Natural killer cell treated with Interleukin-12 subunit alpha and Interleukin-12 subunit beta and Interleukin-15 and Interleukin-18, amount 100 ng/mL, for 72 hours (primary cell): ENCODE measurements at regions not wholly inside any gene's neighbourhood (a gene's known extent, or its start where the extent isn't known, plus 50 kb on each side); places are given as distances from the start of the nearest gene placed in this dataset.

Experiments used
- ATAC-seq, 2 donors: fragments of 150-1000 bp; cut with Tn5 transposase in 1 of 2; sonication (Bioruptor Pico), chemical (Tn5 transposase) in 1 of 2; 2 replicates each; pipeline ENCODE4 v1.10.0; 2021
- DNase-seq: peaks from one replicate; pipeline ENCODE4 v3.0.0; 2022; ENCODE audit warnings: low spot score
- H3K27ac Mint-ChIP-seq, 2 donors: 1 replicate in 1 of 2; 2 replicates in 1 of 2; pipeline ENCODE4 v1.8.0; 2022; ENCODE audit warnings: mixed read lengths in 2 of 2, mild to moderate bottlenecking in 1 of 2, moderate library complexity in 1 of 2
- H3K27me3 Mint-ChIP-seq, 2 donors: 1 replicate in 1 of 2; 2 replicates in 1 of 2; pipeline ENCODE4 v1.8.0; 2022; ENCODE audit warnings: mixed read lengths in 2 of 2
- H3K36me3 Mint-ChIP-seq: one replicate; pipeline ENCODE4 v1.8.0; 2022; ENCODE audit warnings: mixed read lengths
- H3K4me1 Mint-ChIP-seq, 2 donors: 1 replicate in 1 of 2; 2 replicates in 1 of 2; pipeline ENCODE4 v1.8.0; 2022; ENCODE audit warnings: low read depth in 2 of 2, mixed read lengths in 2 of 2, mild to moderate bottlenecking in 1 of 2
- H3K4me3 Mint-ChIP-seq: one replicate; pipeline ENCODE4 v1.8.0; 2022; ENCODE audit warnings: mixed read lengths
- H3K9me3 Mint-ChIP-seq: 2 replicates; pipeline ENCODE4 v1.8.0; 2022; ENCODE audit warnings: mixed read lengths

GRCh38 chr1:63033211-63033610 lies 249.3 kb downstream of the ATG4C start:
- Mint-ChIP-seq H3K9me3 (peaks cover 3% of the 10 kb centered on the region), H3K27me3 (peaks cover 7% of the 10 kb centered on the region in 2 donors), H3K36me3 (no peaks in the 10 kb centered on the region), H3K4me3 (no peak overlapping the region), H3K27ac (no peak overlapping the region), H3K4me1 (no peaks in the 10 kb centered on the region)
- ATAC-seq (no peak), DNase-seq (no peak)

- peaks cover 7% of the 10 kb centered on the region in 2 donors for H3K27me3 Mint-ChIP-seq
Observed at GRCh38 chr1:63034256-63034655, 250.3 kb downstream of the ATG4C start.

GRCh38 chr1:63038586-63038985 lies 254.7 kb downstream of the ATG4C start:
- DNase-seq (no peak), ATAC-seq (no peak)
- Mint-ChIP-seq H3K27ac (no peak overlapping the region), H3K27me3 (peaks cover 4 to 7% of the 10 kb centered on the region in 2 donors), H3K4me3 (no peak overlapping the region), H3K36me3 (no peaks in the 10 kb centered on the region), H3K9me3 (peaks cover 3% of the 10 kb centered on the region), H3K4me1 (no peaks in the 10 kb centered on the region)

More at GRCh38 chr1:63034256-63034655, 250.3 kb downstream of the ATG4C start:
- Mint-ChIP-seq H3K4me1 (no peaks in the 10 kb centered on the region), H3K27ac (no peak overlapping the region), H3K36me3 (no peaks in the 10 kb centered on the region), H3K4me3 (no peak overlapping the region), H3K9me3 (peaks cover 3% of the 10 kb centered on the region)
- no peak for ATAC-seq
- no peak for DNase-seq

GRCh38 chr1:63041660-63042059 lies 257.7 kb downstream of the ATG4C start:
- Mint-ChIP-seq H3K4me3 (no peak overlapping the region), H3K36me3 (no peaks in the 10 kb centered on the region), H3K4me1 (no peaks in the 10 kb centered on the region), H3K27me3 (peaks cover 1 to 3% of the 10 kb centered on the region in 2 donors), H3K27ac (no peak overlapping the region), H3K9me3 (no peaks in the 10 kb centered on the region)
- no peak for ATAC-seq
- DNase-seq: no peak

GRCh38 chr1:63042278-63042677 lies 258.3 kb downstream of the ATG4C start:
- H3K9me3 Mint-ChIP-seq: no peaks in the 10 kb centered on the region
- ATAC-seq (no peak), DNase-seq (no peak)
- no peaks in the 10 kb centered on the region for H3K4me1 Mint-ChIP-seq
- H3K36me3 Mint-ChIP-seq: no peaks in the 10 kb centered on the region
- H3K4me3 Mint-ChIP-seq: no peak overlapping the region
- H3K27me3 Mint-ChIP-seq: peaks cover 0 to 4% of the 10 kb centered on the region in 2 donors
- H3K27ac Mint-ChIP-seq: no peak overlapping the region

- H3K4me3 Mint-ChIP-seq: no peak overlapping the region
Observed at GRCh38 chr1:63046539-63046938, 262.6 kb downstream of the ATG4C start.

GRCh38 chr1:63049135-63049534 lies 265.2 kb downstream of the ATG4C start:
- no peaks in the 10 kb centered on the region for H3K36me3 Mint-ChIP-seq
- peaks cover 16 to 17% of the 10 kb centered on the region in 2 donors for H3K27me3 Mint-ChIP-seq
- H3K27ac Mint-ChIP-seq: no peak overlapping the region
- no peaks in the 10 kb centered on the region for H3K9me3 Mint-ChIP-seq
- no peak for DNase-seq
- ATAC-seq: no peak
- H3K4me1 Mint-ChIP-seq: no peaks in the 10 kb centered on the region
- H3K4me3 Mint-ChIP-seq: no peak overlapping the region

More at GRCh38 chr1:63046539-63046938, 262.6 kb downstream of the ATG4C start:
- Mint-ChIP-seq H3K36me3 (no peaks in the 10 kb centered on the region), H3K9me3 (no peaks in the 10 kb centered on the region), H3K27ac (no peak overlapping the region), H3K4me1 (no peaks in the 10 kb centered on the region), H3K27me3 (peaks cover 16 to 17% of the 10 kb centered on the region in 2 donors)
- DNase-seq (no peak), ATAC-seq (no peak)

GRCh38 chr1:63051356-63051755 lies 267.4 kb downstream of the ATG4C start:
- Mint-ChIP-seq H3K4me1 (no peaks in the 10 kb centered on the region), H3K27ac (no peak overlapping the region)

GRCh38 chr1:63051886-63052285 lies 268.0 kb downstream of the ATG4C start:
- Mint-ChIP-seq H3K4me1 (no peaks in the 10 kb centered on the region), H3K9me3 (no peaks in the 10 kb centered on the region), H3K36me3 (no peaks in the 10 kb centered on the region), H3K4me3 (no peak overlapping the region), H3K27me3 (peaks cover 17 to 24% of the 10 kb centered on the region in 2 donors), H3K27ac (no peak overlapping the region)
- no peak for DNase-seq
- no peak for ATAC-seq

More at GRCh38 chr1:63051356-63051755, 267.4 kb downstream of the ATG4C start:
- ATAC-seq (no peak), DNase-seq (no peak)
- Mint-ChIP-seq H3K9me3 (no peaks in the 10 kb centered on the region), H3K27me3 (peaks cover 18 to 21% of the 10 kb centered on the region in 2 donors), H3K36me3 (no peaks in the 10 kb centered on the region), H3K4me3 (no peak overlapping the region)

GRCh38 chr1:63054184-63054583 lies 268.2 kb upstream of the FOXD3 start:
- ATAC-seq: no peak
- no peaks in the 10 kb centered on the region for H3K9me3 Mint-ChIP-seq
- H3K4me1 Mint-ChIP-seq: no peaks in the 10 kb centered on the region
- no peak overlapping the region for H3K4me3 Mint-ChIP-seq
- peaks cover 14 to 35% of the 10 kb centered on the region in 2 donors for H3K27me3 Mint-ChIP-seq
- H3K27ac Mint-ChIP-seq: no peak overlapping the region
- H3K36me3 Mint-ChIP-seq: no peaks in the 10 kb centered on the region
- no peak for DNase-seq

- H3K27me3 Mint-ChIP-seq: peaks cover 0 to 3% of the 10 kb centered on the region in 2 donors
- no peaks in the 10 kb centered on the region for H3K4me1 Mint-ChIP-seq
- H3K27ac Mint-ChIP-seq: no peak overlapping the region
- ATAC-seq (no peak), DNase-seq (no peak)
- no peak overlapping the region for H3K4me3 Mint-ChIP-seq
- no peaks in the 10 kb centered on the region for H3K9me3 Mint-ChIP-seq
- H3K36me3 Mint-ChIP-seq: no peaks in the 10 kb centered on the region
Observed at GRCh38 chr1:63063367-63063766, 259.0 kb upstream of the FOXD3 start.

- no peaks in the 10 kb centered on the region for H3K9me3 Mint-ChIP-seq
- ATAC-seq (no peak), DNase-seq (no peak)
- no peak overlapping the region for H3K4me3 Mint-ChIP-seq
- H3K4me1 Mint-ChIP-seq: no peaks in the 10 kb centered on the region
- no peaks in the 10 kb centered on the region for H3K36me3 Mint-ChIP-seq
- peaks cover 0 to 3% of the 10 kb centered on the region in 2 donors for H3K27me3 Mint-ChIP-seq
- no peak overlapping the region for H3K27ac Mint-ChIP-seq
Observed at GRCh38 chr1:63064135-63064534, 258.2 kb upstream of the FOXD3 start.

- H3K27me3 Mint-ChIP-seq: peaks cover 20 to 21% of the 10 kb centered on the region in 2 donors
- H3K4me1 Mint-ChIP-seq: no peaks in the 10 kb centered on the region
- ATAC-seq: no peak
- H3K9me3 Mint-ChIP-seq: no peaks in the 10 kb centered on the region
- DNase-seq: no peak
- no peak overlapping the region for H3K27ac Mint-ChIP-seq
- no peak overlapping the region for H3K4me3 Mint-ChIP-seq
- no peaks in the 10 kb centered on the region for H3K36me3 Mint-ChIP-seq
Observed at GRCh38 chr1:63068626-63069025, 253.7 kb upstream of the FOXD3 start.

- Mint-ChIP-seq H3K4me3 (no peak overlapping the region), H3K27me3 (peaks cover 21 to 22% of the 10 kb centered on the region in 2 donors), H3K27ac (no peak overlapping the region), H3K36me3 (no peaks in the 10 kb centered on the region), H3K4me1 (no peaks in the 10 kb centered on the region), H3K9me3 (no peaks in the 10 kb centered on the region)
- no peak for DNase-seq
- no peak for ATAC-seq
Observed at GRCh38 chr1:63069214-63069613, 253.2 kb upstream of the FOXD3 start.
